ENCODE measurements at regions not wholly inside any gene's neighbourhood (a gene's known extent, or its start where the extent isn't known, plus 50 kb on each side); places are given as distances from the start of the nearest gene placed in this dataset.

- TF ChIP-seq CTCF (IDR thresholded peaks at IDR 0.05) (no peak), EP300 (IDR thresholded peaks at IDR 0.05) (no peak)
Measured at GRCh38 chr6:78484198-78485064, 382.9 kb upstream of the IRAK1BP1 start.
